IMR-90 (cell line): ENCODE measurements at regions not wholly inside any gene's neighbourhood (a gene's known extent, or its start where the extent isn't known, plus 50 kb on each side); places are given as distances from the start of the nearest gene placed in this dataset.

Source experiments
- ATAC-seq: fragments of 200-7000 bp; cut with Tn5 transposase; 2 replicates; pipeline ENCODE4 v1.9.1; 2020; ENCODE audit warnings: low read depth, mild to moderate bottlenecking, moderate library complexity
- BruUV-seq: library from RNA; stranded (reverse); fragments of 400-500 nt; replicated peaks from 2 replicates; lab custom pipeline; 2021; lab: Mats Ljungman, UMichigan
- CTCF ChIA-PET: fragments of 300-600 bp; formaldehyde crosslinking; extraction: SDS; loops from one replicate; lab custom pipeline; 2021; ENCODE audit warnings: antibody characterized with exemption; lab: Yijun Ruan, JAX
- POLR2A ChIA-PET: fragments of 300-600 bp; sonication (Branson Sonifier 250); formaldehyde crosslinking; loops from one replicate; lab custom pipeline; 2022; ENCODE audit warnings: antibody characterized with exemption; ENCODE audit not compliant: unreplicated experiment; lab: Charles Lee
- DNase-seq: peaks from one replicate; pipeline ENCODE4 v3.0.0; 2013
- H2AFZ ChIP-seq: replicated peaks from 2 replicates; pipeline ENCODE3; 2013; ENCODE audit warnings: low read length, mild to moderate bottlenecking; ENCODE audit not compliant: poor library complexity
- H2AK5ac ChIP-seq: 2 replicates; pipeline ENCODE4 v1.6.1; 2013; ENCODE audit warnings: low read depth, low read length, inconsistent platforms
- H2AK9ac ChIP-seq: replicated peaks from 2 replicates; pipeline ENCODE3; 2013; ENCODE audit warnings: mild to moderate bottlenecking, low read depth, low read length, moderate library complexity; ENCODE audit not compliant: poor library complexity
- H2BK120ac ChIP-seq: 2 replicates; pipeline ENCODE4 v1.6.1; 2013; ENCODE audit warnings: low read depth, low read length, inconsistent platforms
- H2BK15ac ChIP-seq: 3 replicates; pipeline ENCODE4 v1.6.1; 2013; ENCODE audit warnings: low read depth, low read length, inconsistent platforms
- H2BK20ac ChIP-seq: 2 replicates; pipeline ENCODE4 v1.6.1; 2013; ENCODE audit warnings: low read depth, mild to moderate bottlenecking, inconsistent platforms, low read length, moderate library complexity
- H2BK5ac ChIP-seq: 2 replicates; pipeline ENCODE4 v1.6.1; 2013; ENCODE audit warnings: mild to moderate bottlenecking, low read depth, low read length, inconsistent platforms; ENCODE audit not compliant: poor library complexity, severe bottlenecking
- H3K14ac ChIP-seq: replicated peaks from 2 replicates; pipeline ENCODE4 v1.6.1; 2013; ENCODE audit warnings: low read depth, low read length, inconsistent platforms
- H3K18ac ChIP-seq: 2 replicates; pipeline ENCODE4 v1.6.1; 2013; ENCODE audit warnings: low read depth, low read length, control low read depth
- H3K23ac ChIP-seq: 2 replicates; pipeline ENCODE4 v1.6.1; 2013; ENCODE audit warnings: low read depth, low read length, inconsistent platforms
- H3K27ac ChIP-seq: 2 replicates; pipeline ENCODE4 v1.5.1; 2013; ENCODE audit warnings: mild to moderate bottlenecking, control low read depth, low read length; ENCODE audit not compliant: insufficient read depth
- H3K27me3 ChIP-seq: 2 replicates; pipeline ENCODE4 v1.6.1; 2013; ENCODE audit warnings: low read length; ENCODE audit not compliant: control insufficient read depth, insufficient read depth
- H3K36me3 ChIP-seq: 2 replicates; pipeline ENCODE4 v1.6.1; 2013; ENCODE audit warnings: low read length, mixed read lengths; ENCODE audit not compliant: control insufficient read depth, insufficient read depth
- H3K4ac ChIP-seq: 2 replicates; pipeline ENCODE4 v1.6.1; 2013; ENCODE audit warnings: low read depth, low read length, inconsistent platforms
- H3K4me1 ChIP-seq: 2 replicates; pipeline ENCODE4 v1.6.1; 2013; ENCODE audit warnings: low read length, mixed read lengths; ENCODE audit not compliant: control insufficient read depth, insufficient read depth
- H3K4me2 ChIP-seq: 2 replicates; pipeline ENCODE4 v1.6.1; 2013; ENCODE audit warnings: low read depth, mild to moderate bottlenecking, control low read depth, low read length, moderate library complexity
- H3K4me3 ChIP-seq: 2 replicates; pipeline ENCODE4 v1.5.1; 2013; ENCODE audit warnings: low read depth, mild to moderate bottlenecking, control low read depth, low read length, moderate library complexity; ENCODE audit not compliant: insufficient read depth
- H3K56ac ChIP-seq: 2 replicates; pipeline ENCODE4 v1.6.1; 2013; ENCODE audit warnings: low read length, inconsistent platforms; ENCODE audit not compliant: insufficient read depth; ENCODE audit errors: extremely low read depth
- H3K79me1 ChIP-seq, 2 experiments: 2 replicates each; pipeline ENCODE4 v1.6.1; 2013; ENCODE audit warnings: low read length in 2 of 2, inconsistent platforms in 1 of 2, low read depth in 1 of 2
- H3K9ac ChIP-seq: 2 replicates; pipeline ENCODE4 v1.6.1; 2013; ENCODE audit warnings: low read depth, low read length, control low read depth
- H3K9me1 ChIP-seq: 2 replicates; pipeline ENCODE4 v1.6.1; 2013; ENCODE audit warnings: low read length, inconsistent platforms; ENCODE audit not compliant: insufficient read depth
- H3K9me3 ChIP-seq: 2 replicates; pipeline ENCODE4 v1.6.1; 2013; ENCODE audit warnings: low read length; ENCODE audit not compliant: control insufficient read depth, insufficient read depth
- H4K20me1 ChIP-seq: 2 replicates; pipeline ENCODE4 v1.6.1; 2013; ENCODE audit warnings: low read length, inconsistent platforms; ENCODE audit not compliant: insufficient read depth
- H4K5ac ChIP-seq: 2 replicates; pipeline ENCODE4 v1.6.1; 2013; ENCODE audit warnings: mild to moderate bottlenecking, low read depth, low read length, control low read depth
- H4K8ac ChIP-seq, 2 experiments: 2 replicates each; pipeline ENCODE4 v1.6.1; 2013; ENCODE audit warnings: low read depth in 2 of 2, low read length in 2 of 2, control low read depth in 1 of 2, inconsistent platforms in 1 of 2
- H4K91ac ChIP-seq: 2 replicates; pipeline ENCODE4 v1.6.1; 2013; ENCODE audit warnings: low read depth, low read length, inconsistent platforms; ENCODE audit not compliant: insufficient read depth
- BHLHE40 ChIP-seq: fragments of 150-350 bp; IDR thresholded peaks from 2 replicates; pipeline ENCODE4 v1.6.1; 2016; ENCODE audit warnings: mild to moderate bottlenecking, low read depth, low read length
- CEBPB ChIP-seq: IDR thresholded peaks from 2 replicates; pipeline ENCODE4 v1.6.1; 2012; ENCODE audit warnings: low read depth, low read length, improper control_type of control experiment
- CHD1 ChIP-seq: IDR thresholded peaks from 2 replicates; pipeline ENCODE4 v1.6.1; 2012; ENCODE audit warnings: low read depth, low read length, improper control_type of control experiment
- ELK1 ChIP-seq: fragments of 150-350 bp; IDR thresholded peaks from 2 replicates; pipeline ENCODE4 v1.6.1; 2016; ENCODE audit warnings: low read depth, mild to moderate bottlenecking, low read length, moderate library complexity, borderline replicate concordance
- FOS ChIP-seq: fragments of 150-350 bp; IDR thresholded peaks from 2 replicates; pipeline ENCODE4 v1.6.1; 2016; ENCODE audit warnings: low read depth, low read length
- MAFK ChIP-seq: IDR thresholded peaks from 2 replicates; pipeline ENCODE4 v1.6.1; 2012; ENCODE audit warnings: low read depth, low read length, improper control_type of control experiment
- MAZ ChIP-seq: IDR thresholded peaks from 2 replicates; pipeline ENCODE4 v1.6.1; 2012; ENCODE audit warnings: low read depth, mild to moderate bottlenecking, low read length, improper control_type of control experiment, moderate library complexity, borderline replicate concordance
- MXI1 ChIP-seq: IDR thresholded peaks from 2 replicates; pipeline ENCODE4 v1.6.1; 2012; ENCODE audit warnings: low read depth, mild to moderate bottlenecking, low read length, moderate library complexity, borderline replicate concordance
- NFE2L2 ChIP-seq: fragments of 150-350 bp; IDR thresholded peaks from 2 replicates; pipeline ENCODE4 v1.6.1; 2016; ENCODE audit warnings: low read depth, mild to moderate bottlenecking, low read length
- POLR2A ChIP-seq: IDR thresholded peaks from 2 replicates; pipeline ENCODE4 v1.6.1; 2012; ENCODE audit warnings: mild to moderate bottlenecking, low read depth, low read length
- RAD21 ChIP-seq: IDR thresholded peaks from 2 replicates; pipeline ENCODE4 v1.6.1; 2012; ENCODE audit warnings: low read length, improper control_type of control experiment
- RCOR1 ChIP-seq: IDR thresholded peaks from 2 replicates; pipeline ENCODE4 v1.6.1; 2012; ENCODE audit warnings: mild to moderate bottlenecking, low read length, improper control_type of control experiment; ENCODE audit not compliant: insufficient replicate concordance
- RFX5 ChIP-seq: IDR thresholded peaks from 2 replicates; pipeline ENCODE4 v1.8.0; 2012; ENCODE audit warnings: low read depth, mild to moderate bottlenecking, low read length, moderate library complexity
- SMC3 ChIP-seq: fragments of 150-350 bp; IDR thresholded peaks from 2 replicates; pipeline ENCODE4 v1.6.1; 2016; ENCODE audit warnings: low read depth, mild to moderate bottlenecking, antibody characterized with exemption, low read length, moderate library complexity
- USF2 ChIP-seq: fragments of 150-350 bp; IDR thresholded peaks from 2 replicates; pipeline ENCODE4 v1.6.1; 2017; ENCODE audit warnings: mild to moderate bottlenecking, antibody characterized with exemption, low read length, low read depth
- WGBS, 2 experiments: methylation state at CpG; one replicate each; pipeline versions ENCODE4 v1.1.5 to v1.1.7; 2013; ENCODE audit warnings: missing lambda C conversion rate in 2 of 2; ENCODE audit not compliant: insufficient read length in 1 of 2; ENCODE audit errors: extremely low coverage in 2 of 2; 5-methylcytosine and 5-hydroxymethylcytosine counted together
- dilution Hi-C: fragments of 300-500 bp; cut with HindIII; formaldehyde crosslinking; loops from one replicate; pipeline ENCODE4 v1.14.3; 2018; ENCODE audit warnings: low sequenced_read_pairs; ENCODE audit not compliant: unreplicated experiment
- in situ Hi-C: fragments of 300-500 bp; cut with MboI; formaldehyde crosslinking; loops from 3 replicates; pipeline ENCODE4 v1.14.3; 2019; ENCODE audit warnings: low sequenced_read_pairs, inconsistent platforms, mixed read lengths
- intact Hi-C: fragments of 100-400 bp; cut with micrococcal nuclease; formaldehyde crosslinking; loops from 2 replicates; pipeline ENCODE4 v1.10.0; 2022
- TF ChIP-seq, protein P1 (sequence below): conservative IDR thresholded peaks from 2 replicates; pipeline ENCODE4 v1.5.1; 2012; ENCODE audit warnings: mild to moderate bottlenecking, low read depth, low read length, improper control_type of control experiment

GRCh38 chr2:226283796-226284195 lies 515.8 kb downstream of the IRS1 start:
- CTCF ChIA-PET: no interaction called here
- dilution Hi-C loops (no loop called here), in situ Hi-C loops (no loop called here), intact Hi-C loops (no loop called here)
- Histone ChIP-seq H3K27ac (no peak overlapping the region), H3K27me3 (no peaks in the 10 kb centered on the region), H3K9me1 (no peaks in the 10 kb centered on the region), H3K4me2 (no peak overlapping the region), H4K5ac (no peak overlapping the region), H4K91ac (no peak overlapping the region), H3K9me3 (no peaks in the 10 kb centered on the region), H3K14ac (no peak overlapping the region), H2AFZ (no peak overlapping the region), H4K8ac (no peak overlapping the region), H3K18ac (no peak overlapping the region), H3K4ac (no peak overlapping the region), H2AK9ac (no peak overlapping the region), H3K56ac (no peak overlapping the region), H3K4me1 (no peaks in the 10 kb centered on the region), H3K79me1 (no peaks in the 10 kb centered on the region), H3K4me3 (no peak overlapping the region), H2BK5ac (no peak overlapping the region), H2BK120ac (no peak overlapping the region), H3K9ac (no peak overlapping the region), H3K36me3 (no peaks in the 10 kb centered on the region), H4K20me1 (no peaks in the 10 kb centered on the region), H3K23ac (no peak overlapping the region), H2BK20ac (no peak overlapping the region), H2AK5ac (no peak overlapping the region; the same call in 1 of the 2 replicates), H2BK15ac (no peak overlapping the region)
- ATAC-seq: no peak
- POLR2A ChIA-PET: no interaction called here
- no peak for DNase-seq
- no TSS peak for BruUV-seq
- no peak for TF ChIP-seq ELK1
- TF ChIP-seq USF2: no peak
- no peak for TF ChIP-seq BHLHE40
- TF ChIP-seq MXI1: no peak
- TF ChIP-seq CHD1: no peak
- no peak for TF ChIP-seq MAFK
- TF ChIP-seq NFE2L2: no peak
- no peak for TF ChIP-seq CEBPB
- no peak for TF ChIP-seq RFX5
- TF ChIP-seq POLR2A: no peak
- TF ChIP-seq MAZ: no peak
- TF ChIP-seq FOS: no peak
- no peak for TF ChIP-seq SMC3
- TF ChIP-seq RAD21: no peak
- no peak for TF ChIP-seq RCOR1
- TF ChIP-seq, protein P1, sequence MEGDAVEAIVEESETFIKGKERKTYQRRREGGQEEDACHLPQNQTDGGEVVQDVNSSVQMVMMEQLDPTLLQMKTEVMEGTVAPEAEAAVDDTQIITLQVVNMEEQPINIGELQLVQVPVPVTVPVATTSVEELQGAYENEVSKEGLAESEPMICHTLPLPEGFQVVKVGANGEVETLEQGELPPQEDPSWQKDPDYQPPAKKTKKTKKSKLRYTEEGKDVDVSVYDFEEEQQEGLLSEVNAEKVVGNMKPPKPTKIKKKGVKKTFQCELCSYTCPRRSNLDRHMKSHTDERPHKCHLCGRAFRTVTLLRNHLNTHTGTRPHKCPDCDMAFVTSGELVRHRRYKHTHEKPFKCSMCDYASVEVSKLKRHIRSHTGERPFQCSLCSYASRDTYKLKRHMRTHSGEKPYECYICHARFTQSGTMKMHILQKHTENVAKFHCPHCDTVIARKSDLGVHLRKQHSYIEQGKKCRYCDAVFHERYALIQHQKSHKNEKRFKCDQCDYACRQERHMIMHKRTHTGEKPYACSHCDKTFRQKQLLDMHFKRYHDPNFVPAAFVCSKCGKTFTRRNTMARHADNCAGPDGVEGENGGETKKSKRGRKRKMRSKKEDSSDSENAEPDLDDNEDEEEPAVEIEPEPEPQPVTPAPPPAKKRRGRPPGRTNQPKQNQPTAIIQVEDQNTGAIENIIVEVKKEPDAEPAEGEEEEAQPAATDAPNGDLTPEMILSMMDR: no peak
- WGBS, 2 experiments: no CpG with 5 or more reads among the region's 2 CpGs
